SJCRH30 (cell line): ENCODE measurements at regions not wholly inside any gene's neighbourhood (a gene's known extent, or its start where the extent isn't known, plus 50 kb on each side); places are given as distances from the start of the nearest gene placed in this dataset.

ENCODE experiments used
- DNase-seq, 2 experiments: peaks; one replicate each; pipeline ENCODE4 v3.0.0-alpha.2; 2015 to 2020
- H3K27ac ChIP-seq: fragments of 250-450 bp; sonication (Bioruptor Pico); 2 replicates; pipeline ENCODE4 v1.5.1; 2020; ENCODE audit warnings: mild to moderate bottlenecking, moderate library complexity
- H3K27me3 ChIP-seq: fragments of 250-450 bp; sonication (Bioruptor Pico); 2 replicates; pipeline ENCODE4 v1.5.1; 2020; ENCODE audit warnings: mild to moderate bottlenecking, moderate library complexity
- H3K36me3 ChIP-seq: fragments of 250-450 bp; sonication (Bioruptor Pico); 2 replicates; pipeline ENCODE4 v1.5.1; 2020; ENCODE audit warnings: mild to moderate bottlenecking, moderate library complexity
- H3K4me1 ChIP-seq: fragments of 250-450 bp; sonication (Bioruptor Pico); 2 replicates; pipeline ENCODE4 v1.5.1; 2020; ENCODE audit warnings: mild to moderate bottlenecking, moderate library complexity
- H3K4me3 ChIP-seq: fragments of 250-450 bp; sonication (Bioruptor Pico); 2 replicates; pipeline ENCODE4 v1.5.1; 2020; ENCODE audit warnings: mild to moderate bottlenecking, moderate library complexity
- H3K9me3 ChIP-seq: fragments of 250-450 bp; sonication (Bioruptor Pico); replicated peaks from 2 replicates; pipeline ENCODE4 v1.5.1; 2020; ENCODE audit warnings: mild to moderate bottlenecking, moderate library complexity

GRCh38 chr12:67515679-67516340, 132.7 kb upstream of the DYRK2 start:
- peak; percentile 84 to 91 for DNase-seq
- no peaks in the 10 kb centered on the region for H3K27me3 ChIP-seq

GRCh38 chr12:67517181-67517887, 131.2 kb upstream of the DYRK2 start:
- DNase-seq: no peak
- no peak overlapping the region for H3K27ac ChIP-seq
- H3K27me3 ChIP-seq: no peaks in the 10 kb centered on the region

More at GRCh38 chr12:67515679-67516340, 132.7 kb upstream of the DYRK2 start:
- H3K4me3 ChIP-seq: peak overlapping the region; percentile 36
- H3K4me1 ChIP-seq: peaks cover 51% of the 10 kb centered on the region
- H3K9me3 ChIP-seq: no peaks in the 10 kb centered on the region
- peak overlapping the region; percentile 69 for H3K27ac ChIP-seq
- no peaks in the 10 kb centered on the region for H3K36me3 ChIP-seq

GRCh38 chr12:67519484-67520433, 128.8 kb upstream of the DYRK2 start:
- Histone ChIP-seq H3K4me3 (no peak overlapping the region), H3K9me3 (no peaks in the 10 kb centered on the region), H3K4me1 (peaks cover 40% of the 10 kb centered on the region), H3K27me3 (no peaks in the 10 kb centered on the region), H3K36me3 (no peaks in the 10 kb centered on the region), H3K27ac (no peak overlapping the region)
- DNase-seq: no peak

More at GRCh38 chr12:67517181-67517887, 131.2 kb upstream of the DYRK2 start:
- peaks cover 48% of the 10 kb centered on the region for H3K4me1 ChIP-seq
- no peak overlapping the region for H3K4me3 ChIP-seq
- no peaks in the 10 kb centered on the region for H3K36me3 ChIP-seq
- no peaks in the 10 kb centered on the region for H3K9me3 ChIP-seq

GRCh38 chr12:67520606-67521005, 127.9 kb upstream of the DYRK2 start:
- Histone ChIP-seq H3K4me1 (peaks cover 33% of the 10 kb centered on the region), H3K27me3 (no peaks in the 10 kb centered on the region), H3K36me3 (no peaks in the 10 kb centered on the region), H3K27ac (no peak overlapping the region), H3K4me3 (no peak overlapping the region), H3K9me3 (no peaks in the 10 kb centered on the region)
- peak; percentile 18 to 64 for DNase-seq

- DNase-seq: no peak
- Histone ChIP-seq H3K4me1 (peaks cover 19% of the 10 kb centered on the region), H3K9me3 (no peaks in the 10 kb centered on the region), H3K4me3 (no peak overlapping the region), H3K27me3 (no peaks in the 10 kb centered on the region), H3K36me3 (no peaks in the 10 kb centered on the region), H3K27ac (no peak overlapping the region)
These were observed 126.3 kb upstream of the DYRK2 start for GRCh38 chr12:67522222-67522621.

GRCh38 chr12:67523538-67523937, 125.0 kb upstream of the DYRK2 start:
- no peak for DNase-seq
- no peak overlapping the region for H3K27ac ChIP-seq
- no peaks in the 10 kb centered on the region for H3K9me3 ChIP-seq
- H3K27me3 ChIP-seq: no peaks in the 10 kb centered on the region
- H3K36me3 ChIP-seq: no peaks in the 10 kb centered on the region
- H3K4me3 ChIP-seq: no peak overlapping the region
- peaks cover 18% of the 10 kb centered on the region for H3K4me1 ChIP-seq

GRCh38 chr12:67524861-67525616, 123.5 kb upstream of the DYRK2 start:
- Histone ChIP-seq H3K27ac (no peak overlapping the region), H3K27me3 (no peaks in the 10 kb centered on the region)

GRCh38 chr12:67525617-67525884, 123.0 kb upstream of the DYRK2 start:
- H3K27me3 ChIP-seq: no peaks in the 10 kb centered on the region
- H3K9me3 ChIP-seq: no peaks in the 10 kb centered on the region
- no peak overlapping the region for H3K27ac ChIP-seq
- H3K4me3 ChIP-seq: no peak overlapping the region
- H3K4me1 ChIP-seq: peaks cover 9% of the 10 kb centered on the region
- no peaks in the 10 kb centered on the region for H3K36me3 ChIP-seq
- DNase-seq: no peak

More at GRCh38 chr12:67524861-67525616, 123.5 kb upstream of the DYRK2 start:
- Histone ChIP-seq H3K9me3 (no peaks in the 10 kb centered on the region), H3K4me1 (peaks cover 15% of the 10 kb centered on the region), H3K4me3 (no peak overlapping the region), H3K36me3 (no peaks in the 10 kb centered on the region)
- no peak for DNase-seq

GRCh38 chr12:67526129-67526528, 122.4 kb upstream of the DYRK2 start:
- H3K9me3 ChIP-seq: no peaks in the 10 kb centered on the region
- no peak overlapping the region for H3K4me3 ChIP-seq
- H3K27me3 ChIP-seq: no peaks in the 10 kb centered on the region
- H3K27ac ChIP-seq: no peak overlapping the region
- H3K4me1 ChIP-seq: peaks cover 4% of the 10 kb centered on the region
- DNase-seq: no peak
- no peaks in the 10 kb centered on the region for H3K36me3 ChIP-seq

GRCh38 chr12:67531051-67531450, 117.5 kb upstream of the DYRK2 start:
- H3K4me1 ChIP-seq: peaks cover 14% of the 10 kb centered on the region
- no peak for DNase-seq
- H3K27ac ChIP-seq: no peak overlapping the region
- H3K4me3 ChIP-seq: no peak overlapping the region
- H3K9me3 ChIP-seq: no peaks in the 10 kb centered on the region
- no peaks in the 10 kb centered on the region for H3K27me3 ChIP-seq
- no peaks in the 10 kb centered on the region for H3K36me3 ChIP-seq

- Histone ChIP-seq H3K27me3 (no peaks in the 10 kb centered on the region), H3K4me1 (peaks cover 14% of the 10 kb centered on the region), H3K36me3 (no peaks in the 10 kb centered on the region), H3K9me3 (no peaks in the 10 kb centered on the region), H3K4me3 (no peak overlapping the region), H3K27ac (no peak overlapping the region)
- no peak for DNase-seq
These were observed 117.0 kb upstream of the DYRK2 start for GRCh38 chr12:67531501-67531900.

- DNase-seq: no peak
- Histone ChIP-seq H3K27me3 (no peaks in the 10 kb centered on the region), H3K36me3 (no peaks in the 10 kb centered on the region), H3K9me3 (no peaks in the 10 kb centered on the region), H3K4me1 (peaks cover 14% of the 10 kb centered on the region), H3K27ac (no peak overlapping the region), H3K4me3 (no peak overlapping the region)
These were observed 115.4 kb upstream of the DYRK2 start for GRCh38 chr12:67533159-67533558.

- Histone ChIP-seq H3K27me3 (no peaks in the 10 kb centered on the region), H3K4me3 (no peak overlapping the region), H3K27ac (peak overlapping the region; percentile 7; the same call in 1 of the 2 replicates), H3K36me3 (no peaks in the 10 kb centered on the region), H3K4me1 (peaks cover 14% of the 10 kb centered on the region), H3K9me3 (no peaks in the 10 kb centered on the region)
- DNase-seq: no peak
These were observed 114.5 kb upstream of the DYRK2 start for GRCh38 chr12:67534046-67534445.

- no peaks in the 10 kb centered on the region for H3K36me3 ChIP-seq
- no peaks in the 10 kb centered on the region for H3K27me3 ChIP-seq
- H3K9me3 ChIP-seq: no peaks in the 10 kb centered on the region
- no peak overlapping the region; the same call in 1 of the 2 replicates for H3K27ac ChIP-seq
- DNase-seq: peak; percentile 22 to 55
- H3K4me3 ChIP-seq: no peak overlapping the region
- peaks cover 14% of the 10 kb centered on the region for H3K4me1 ChIP-seq
These were observed 113.9 kb upstream of the DYRK2 start for GRCh38 chr12:67534681-67535080.
